GM06990 (cell line): ENCODE measurements at regions not wholly inside any gene's neighbourhood (a gene's known extent, or its start where the extent isn't known, plus 50 kb on each side); places are given as distances from the start of the nearest gene placed in this dataset.

Source experiments
- DNase-seq: peaks from one replicate; pipeline ENCODE4 v3.0.0-alpha.2; 2011; ENCODE audit not compliant: insufficient read length; ENCODE audit errors: extremely low read depth
- H3K27me3 ChIP-seq: replicated peaks from 2 replicates; pipeline ENCODE4 v1.6.0; 2011; ENCODE audit warnings: low read length; ENCODE audit not compliant: control insufficient read depth, insufficient read depth
- H3K36me3 ChIP-seq: 2 replicates; pipeline ENCODE4 v1.5.1; 2011; ENCODE audit warnings: low read length; ENCODE audit not compliant: control insufficient read depth, insufficient read depth
- H3K4me3 ChIP-seq: replicated peaks from 2 replicates; pipeline ENCODE4 v1.5.1; 2011; ENCODE audit warnings: low read depth, mild to moderate bottlenecking, control low read depth, low read length
- CTCF ChIP-seq: IDR thresholded peaks from 2 replicates; pipeline ENCODE4 v1.5.1; 2011; ENCODE audit warnings: low read length, control low read depth, mild to moderate bottlenecking, inconsistent platforms; ENCODE audit not compliant: insufficient read depth, poor library complexity, severe bottlenecking

- Histone ChIP-seq H3K4me3 (no peak overlapping the region), H3K27me3 (no peaks in the 10 kb centered on the region; the same call in 1 of the 2 replicates), H3K36me3 (no peaks in the 10 kb centered on the region)
- no peak for DNase-seq
- no peak for TF ChIP-seq CTCF
Observed at GRCh38 chr14:35965400-35965799, 139.3 kb downstream of the BRMS1L start.

GRCh38 chr14:35964697-35965286, 138.7 kb downstream of the BRMS1L start:
- TF ChIP-seq CTCF: no peak

GRCh38 chr14:35963209-35963608, 137.1 kb downstream of the BRMS1L start:
- peak; percentile 41 for TF ChIP-seq CTCF
- Histone ChIP-seq H3K4me3 (no peak overlapping the region), H3K36me3 (no peaks in the 10 kb centered on the region), H3K27me3 (no peaks in the 10 kb centered on the region; the same call in 1 of the 2 replicates)
- DNase-seq: no peak

More at GRCh38 chr14:35964697-35965286, 138.7 kb downstream of the BRMS1L start:
- no peak for DNase-seq
- no peak overlapping the region for H3K4me3 ChIP-seq
- H3K36me3 ChIP-seq: no peaks in the 10 kb centered on the region
- no peaks in the 10 kb centered on the region; the same call in 1 of the 2 replicates for H3K27me3 ChIP-seq

- no peak for TF ChIP-seq CTCF
- no peak for DNase-seq
- Histone ChIP-seq H3K36me3 (no peaks in the 10 kb centered on the region), H3K4me3 (no peak overlapping the region), H3K27me3 (no peaks in the 10 kb centered on the region; the same call in 1 of the 2 replicates)
Observed at GRCh38 chr14:35961697-35962274, 135.6 kb downstream of the BRMS1L start.

GRCh38 chr14:35959835-35960234, 133.7 kb downstream of the BRMS1L start:
- no peak for DNase-seq

More at GRCh38 chr14:35959835-35960234, 133.7 kb downstream of the BRMS1L start:
- TF ChIP-seq CTCF: peak; percentile 25
- Histone ChIP-seq H3K27me3 (no peaks in the 10 kb centered on the region; the same call in 1 of the 2 replicates), H3K36me3 (no peaks in the 10 kb centered on the region), H3K4me3 (no peak overlapping the region)
